ENCODE measurements at regions not wholly inside any gene's neighbourhood (a gene's known extent, or its start where the extent isn't known, plus 50 kb on each side); places are given as distances from the start of the nearest gene placed in this dataset.

- TF ChIP-seq POLR2A (IDR thresholded peaks at IDR 0.05), result no peak
- TF ChIP-seq CTCF (IDR thresholded peaks at IDR 0.05), result no peak
These were observed 309.1 kb upstream of the GRIN3A start for GRCh38 chr9:102047549-102047948.
